IMR-90 (cell line): ENCODE measurements at regions not wholly inside any gene's neighbourhood (a gene's known extent, or its start where the extent isn't known, plus 50 kb on each side); places are given as distances from the start of the nearest gene placed in this dataset.

Source experiments
- ATAC-seq: fragments of 200-7000 bp; cut with Tn5 transposase; 2 replicates; pipeline ENCODE4 v1.9.1; 2020; ENCODE audit warnings: low read depth, mild to moderate bottlenecking, moderate library complexity
- BruUV-seq: library from RNA; stranded (reverse); fragments of 400-500 nt; replicated peaks from 2 replicates; lab custom pipeline; 2021; lab: Mats Ljungman, UMichigan
- CTCF ChIA-PET: fragments of 300-600 bp; formaldehyde crosslinking; extraction: SDS; loops from one replicate; lab custom pipeline; 2021; ENCODE audit warnings: antibody characterized with exemption; lab: Yijun Ruan, JAX
- POLR2A ChIA-PET: fragments of 300-600 bp; sonication (Branson Sonifier 250); formaldehyde crosslinking; loops from one replicate; lab custom pipeline; 2022; ENCODE audit warnings: antibody characterized with exemption; ENCODE audit not compliant: unreplicated experiment; lab: Charles Lee
- DNase-seq: peaks from one replicate; pipeline ENCODE4 v3.0.0; 2013
- H2AFZ ChIP-seq: replicated peaks from 2 replicates; pipeline ENCODE3; 2013; ENCODE audit warnings: low read length, mild to moderate bottlenecking; ENCODE audit not compliant: poor library complexity
- H2AK5ac ChIP-seq: 2 replicates; pipeline ENCODE4 v1.6.1; 2013; ENCODE audit warnings: low read depth, low read length, inconsistent platforms
- H2AK9ac ChIP-seq: replicated peaks from 2 replicates; pipeline ENCODE3; 2013; ENCODE audit warnings: mild to moderate bottlenecking, low read depth, low read length, moderate library complexity; ENCODE audit not compliant: poor library complexity
- H2BK120ac ChIP-seq: 2 replicates; pipeline ENCODE4 v1.6.1; 2013; ENCODE audit warnings: low read depth, low read length, inconsistent platforms
- H2BK15ac ChIP-seq: 3 replicates; pipeline ENCODE4 v1.6.1; 2013; ENCODE audit warnings: low read depth, low read length, inconsistent platforms
- H2BK20ac ChIP-seq: 2 replicates; pipeline ENCODE4 v1.6.1; 2013; ENCODE audit warnings: low read depth, mild to moderate bottlenecking, inconsistent platforms, low read length, moderate library complexity
- H2BK5ac ChIP-seq: 2 replicates; pipeline ENCODE4 v1.6.1; 2013; ENCODE audit warnings: mild to moderate bottlenecking, low read depth, low read length, inconsistent platforms; ENCODE audit not compliant: poor library complexity, severe bottlenecking
- H3K14ac ChIP-seq: replicated peaks from 2 replicates; pipeline ENCODE4 v1.6.1; 2013; ENCODE audit warnings: low read depth, low read length, inconsistent platforms
- H3K18ac ChIP-seq: 2 replicates; pipeline ENCODE4 v1.6.1; 2013; ENCODE audit warnings: low read depth, low read length, control low read depth
- H3K23ac ChIP-seq: 2 replicates; pipeline ENCODE4 v1.6.1; 2013; ENCODE audit warnings: low read depth, low read length, inconsistent platforms
- H3K27ac ChIP-seq: 2 replicates; pipeline ENCODE4 v1.5.1; 2013; ENCODE audit warnings: mild to moderate bottlenecking, control low read depth, low read length; ENCODE audit not compliant: insufficient read depth
- H3K27me3 ChIP-seq: 2 replicates; pipeline ENCODE4 v1.6.1; 2013; ENCODE audit warnings: low read length; ENCODE audit not compliant: control insufficient read depth, insufficient read depth
- H3K36me3 ChIP-seq: 2 replicates; pipeline ENCODE4 v1.6.1; 2013; ENCODE audit warnings: low read length, mixed read lengths; ENCODE audit not compliant: control insufficient read depth, insufficient read depth
- H3K4ac ChIP-seq: 2 replicates; pipeline ENCODE4 v1.6.1; 2013; ENCODE audit warnings: low read depth, low read length, inconsistent platforms
- H3K4me1 ChIP-seq: 2 replicates; pipeline ENCODE4 v1.6.1; 2013; ENCODE audit warnings: low read length, mixed read lengths; ENCODE audit not compliant: control insufficient read depth, insufficient read depth
- H3K4me2 ChIP-seq: 2 replicates; pipeline ENCODE4 v1.6.1; 2013; ENCODE audit warnings: low read depth, mild to moderate bottlenecking, control low read depth, low read length, moderate library complexity
- H3K4me3 ChIP-seq: 2 replicates; pipeline ENCODE4 v1.5.1; 2013; ENCODE audit warnings: low read depth, mild to moderate bottlenecking, control low read depth, low read length, moderate library complexity; ENCODE audit not compliant: insufficient read depth
- H3K56ac ChIP-seq: 2 replicates; pipeline ENCODE4 v1.6.1; 2013; ENCODE audit warnings: low read length, inconsistent platforms; ENCODE audit not compliant: insufficient read depth; ENCODE audit errors: extremely low read depth
- H3K79me1 ChIP-seq, 2 experiments: 2 replicates each; pipeline ENCODE4 v1.6.1; 2013; ENCODE audit warnings: low read length in 2 of 2, inconsistent platforms in 1 of 2, low read depth in 1 of 2
- H3K9ac ChIP-seq: 2 replicates; pipeline ENCODE4 v1.6.1; 2013; ENCODE audit warnings: low read depth, low read length, control low read depth
- H3K9me1 ChIP-seq: 2 replicates; pipeline ENCODE4 v1.6.1; 2013; ENCODE audit warnings: low read length, inconsistent platforms; ENCODE audit not compliant: insufficient read depth
- H3K9me3 ChIP-seq: 2 replicates; pipeline ENCODE4 v1.6.1; 2013; ENCODE audit warnings: low read length; ENCODE audit not compliant: control insufficient read depth, insufficient read depth
- H4K20me1 ChIP-seq: 2 replicates; pipeline ENCODE4 v1.6.1; 2013; ENCODE audit warnings: low read length, inconsistent platforms; ENCODE audit not compliant: insufficient read depth
- H4K5ac ChIP-seq: 2 replicates; pipeline ENCODE4 v1.6.1; 2013; ENCODE audit warnings: mild to moderate bottlenecking, low read depth, low read length, control low read depth
- H4K8ac ChIP-seq, 2 experiments: 2 replicates each; pipeline ENCODE4 v1.6.1; 2013; ENCODE audit warnings: low read depth in 2 of 2, low read length in 2 of 2, control low read depth in 1 of 2, inconsistent platforms in 1 of 2
- H4K91ac ChIP-seq: 2 replicates; pipeline ENCODE4 v1.6.1; 2013; ENCODE audit warnings: low read depth, low read length, inconsistent platforms; ENCODE audit not compliant: insufficient read depth
- ELK1 ChIP-seq: fragments of 150-350 bp; IDR thresholded peaks from 2 replicates; pipeline ENCODE4 v1.6.1; 2016; ENCODE audit warnings: low read depth, mild to moderate bottlenecking, low read length, moderate library complexity, borderline replicate concordance
- MXI1 ChIP-seq: IDR thresholded peaks from 2 replicates; pipeline ENCODE4 v1.6.1; 2012; ENCODE audit warnings: low read depth, mild to moderate bottlenecking, low read length, moderate library complexity, borderline replicate concordance
- NFE2L2 ChIP-seq: fragments of 150-350 bp; IDR thresholded peaks from 2 replicates; pipeline ENCODE4 v1.6.1; 2016; ENCODE audit warnings: low read depth, mild to moderate bottlenecking, low read length
- RCOR1 ChIP-seq: IDR thresholded peaks from 2 replicates; pipeline ENCODE4 v1.6.1; 2012; ENCODE audit warnings: mild to moderate bottlenecking, low read length, improper control_type of control experiment; ENCODE audit not compliant: insufficient replicate concordance
- RFX5 ChIP-seq: IDR thresholded peaks from 2 replicates; pipeline ENCODE4 v1.8.0; 2012; ENCODE audit warnings: low read depth, mild to moderate bottlenecking, low read length, moderate library complexity
- SMC3 ChIP-seq: fragments of 150-350 bp; IDR thresholded peaks from 2 replicates; pipeline ENCODE4 v1.6.1; 2016; ENCODE audit warnings: low read depth, mild to moderate bottlenecking, antibody characterized with exemption, low read length, moderate library complexity
- USF2 ChIP-seq: fragments of 150-350 bp; IDR thresholded peaks from 2 replicates; pipeline ENCODE4 v1.6.1; 2017; ENCODE audit warnings: mild to moderate bottlenecking, antibody characterized with exemption, low read length, low read depth
- WGBS, 2 experiments: methylation state at CpG; one replicate each; pipeline versions ENCODE4 v1.1.5 to v1.1.7; 2013; ENCODE audit warnings: missing lambda C conversion rate in 2 of 2; ENCODE audit not compliant: insufficient read length in 1 of 2; ENCODE audit errors: extremely low coverage in 2 of 2; 5-methylcytosine and 5-hydroxymethylcytosine counted together
- dilution Hi-C: fragments of 300-500 bp; cut with HindIII; formaldehyde crosslinking; loops from one replicate; pipeline ENCODE4 v1.14.3; 2018; ENCODE audit warnings: low sequenced_read_pairs; ENCODE audit not compliant: unreplicated experiment
- in situ Hi-C: fragments of 300-500 bp; cut with MboI; formaldehyde crosslinking; loops from 3 replicates; pipeline ENCODE4 v1.14.3; 2019; ENCODE audit warnings: low sequenced_read_pairs, inconsistent platforms, mixed read lengths
- intact Hi-C: fragments of 100-400 bp; cut with micrococcal nuclease; formaldehyde crosslinking; loops from 2 replicates; pipeline ENCODE4 v1.10.0; 2022

GRCh38 chr13:52934258-52934657, 85.8 kb upstream of the PCDH8 start:
- Histone ChIP-seq H3K14ac (no peak overlapping the region), H4K8ac (no peak overlapping the region), H2BK5ac (no peak overlapping the region), H3K56ac (no peak overlapping the region), H2AK5ac (no peak overlapping the region), H4K5ac (no peak overlapping the region), H3K79me1 (no peaks in the 10 kb centered on the region), H3K4me1 (no peaks in the 10 kb centered on the region), H3K9me1 (no peaks in the 10 kb centered on the region), H3K18ac (no peak overlapping the region), H3K36me3 (no peaks in the 10 kb centered on the region), H4K20me1 (no peaks in the 10 kb centered on the region), H2AFZ (no peak overlapping the region), H4K91ac (no peak overlapping the region), H2BK20ac (no peak overlapping the region), H2AK9ac (no peak overlapping the region), H3K23ac (no peak overlapping the region), H3K27me3 (no peaks in the 10 kb centered on the region), H3K4me2 (no peak overlapping the region), H2BK120ac (no peak overlapping the region), H3K9ac (no peak overlapping the region), H3K27ac (no peak overlapping the region), H3K4ac (no peak overlapping the region), H3K4me3 (no peak overlapping the region), H3K9me3 (no peaks in the 10 kb centered on the region; the same call in 1 of the 2 replicates), H2BK15ac (no peak overlapping the region)
- in situ Hi-C loops (no loop called here), intact Hi-C loops (no loop called here), dilution Hi-C loops (no loop called here)
- ATAC-seq (no peak), DNase-seq (no peak)
- POLR2A ChIA-PET, result no interaction called here
- CTCF ChIA-PET, result no interaction called here
- BruUV-seq, result no TSS peak
- no peak for TF ChIP-seq SMC3
- TF ChIP-seq USF2, result no peak
- TF ChIP-seq RFX5, result no peak
- TF ChIP-seq ELK1, result no peak
- no peak for TF ChIP-seq NFE2L2
- no peak for TF ChIP-seq RCOR1
- no peak for TF ChIP-seq MXI1
- 49% methylated on average over 4 of the region's 7 CpGs; no CpG with 5 or more reads in 1 of the 2 experiments for WGBS, 2 experiments
